Ishikawa (cell line): ENCODE measurements at regions not wholly inside any gene's neighbourhood (a gene's known extent, or its start where the extent isn't known, plus 50 kb on each side); places are given as distances from the start of the nearest gene placed in this dataset.

Source experiments
- CEBPB ChIP-seq: IDR thresholded peaks from 2 replicates; pipeline ENCODE4 v1.6.1; 2012
- CREB1 ChIP-seq: IDR thresholded peaks from 2 replicates; pipeline ENCODE4 v1.6.1; 2012; ENCODE audit warnings: low read depth
- EGR1 ChIP-seq: IDR thresholded peaks from 2 replicates; pipeline ENCODE4 v1.6.1; 2012
- EP300 ChIP-seq: IDR thresholded peaks from 2 replicates; pipeline ENCODE4 v1.6.1; 2012; ENCODE audit warnings: borderline replicate concordance
- FOXM1 ChIP-seq: IDR thresholded peaks from 2 replicates; pipeline ENCODE4 v1.6.1; 2012; ENCODE audit warnings: low read depth, borderline replicate concordance
- NFIC ChIP-seq: IDR thresholded peaks from 2 replicates; pipeline ENCODE4 v1.6.1; 2012
- RAD21 ChIP-seq: IDR thresholded peaks from 2 replicates; pipeline ENCODE4 v1.6.1; 2012; ENCODE audit warnings: low read depth
- TAF1 ChIP-seq: IDR thresholded peaks from 2 replicates; pipeline ENCODE4 v1.6.1; 2012; ENCODE audit warnings: low read depth, mild to moderate bottlenecking
- TCF12 ChIP-seq: IDR thresholded peaks from 2 replicates; pipeline ENCODE4 v1.6.1; 2012; ENCODE audit warnings: low read depth
- TEAD4 ChIP-seq: IDR thresholded peaks from 2 replicates; pipeline ENCODE4 v1.6.1; 2012
- YY1 ChIP-seq: IDR thresholded peaks from 2 replicates; pipeline ENCODE4 v1.6.1; 2012; ENCODE audit warnings: low read depth
- ZBTB7A ChIP-seq: IDR thresholded peaks from 2 replicates; pipeline ENCODE4 v1.6.1; 2012; ENCODE audit warnings: low read depth
- TF ChIP-seq, protein P1 (sequence below): IDR thresholded peaks from 2 replicates; pipeline ENCODE4 v1.6.1; 2012
- TF ChIP-seq, protein P2 (sequence below): IDR thresholded peaks from 2 replicates; pipeline ENCODE4 v1.6.1; 2012; ENCODE audit warnings: low read depth, mild to moderate bottlenecking
- TF ChIP-seq, protein P3 (sequence below): IDR thresholded peaks from 2 replicates; pipeline ENCODE4 v1.6.1; 2012

DNA sequence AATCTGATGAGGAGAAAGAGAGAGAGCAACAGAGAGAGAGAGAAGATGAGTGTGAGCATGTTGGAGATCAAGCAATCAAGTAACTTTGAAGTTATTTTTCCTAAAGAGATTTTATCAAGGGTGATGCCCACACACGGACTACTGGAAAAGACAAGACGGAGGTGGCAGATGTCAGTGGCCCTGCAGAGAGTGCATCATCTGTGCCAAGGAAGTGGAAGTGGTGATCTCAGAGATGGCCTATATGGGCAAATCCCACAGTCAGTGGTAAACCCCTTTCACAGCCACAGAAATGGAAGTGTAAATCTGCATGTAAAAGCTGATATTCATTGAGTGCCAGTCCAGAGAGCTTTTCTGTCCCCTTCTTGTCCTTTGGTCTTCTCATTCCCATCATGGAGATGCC lies 577.2 kb upstream of the AADAT start:
- TF ChIP-seq TCF12 = no peak
- TF ChIP-seq EGR1 = no peak
- TF ChIP-seq, protein P1, sequence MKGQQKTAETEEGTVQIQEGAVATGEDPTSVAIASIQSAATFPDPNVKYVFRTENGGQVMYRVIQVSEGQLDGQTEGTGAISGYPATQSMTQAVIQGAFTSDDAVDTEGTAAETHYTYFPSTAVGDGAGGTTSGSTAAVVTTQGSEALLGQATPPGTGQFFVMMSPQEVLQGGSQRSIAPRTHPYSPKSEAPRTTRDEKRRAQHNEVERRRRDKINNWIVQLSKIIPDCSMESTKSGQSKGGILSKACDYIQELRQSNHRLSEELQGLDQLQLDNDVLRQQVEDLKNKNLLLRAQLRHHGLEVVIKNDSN = no peak

DNA sequence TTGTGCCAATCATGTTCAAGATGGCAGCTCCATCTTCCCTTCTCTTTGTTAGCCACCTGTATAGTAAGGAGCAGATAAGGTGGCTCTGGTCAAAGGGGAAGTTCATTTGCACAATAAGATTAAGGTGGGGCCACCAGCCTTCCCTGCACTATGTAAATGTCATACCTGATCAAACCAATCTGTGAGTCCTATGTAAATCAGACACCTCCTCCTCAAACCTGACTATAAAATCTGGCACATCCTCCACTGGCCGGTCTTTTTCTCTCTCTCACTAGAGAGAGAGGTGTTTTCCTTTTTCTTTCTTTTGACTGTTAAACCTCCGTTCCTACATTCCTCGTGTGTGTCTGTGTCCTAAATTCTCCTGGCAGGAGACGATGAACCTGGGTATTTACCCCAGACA lies 572.5 kb upstream of the AADAT start:
- TF ChIP-seq TAF1 = no peak
- no peak for TF ChIP-seq TCF12
- TF ChIP-seq EGR1 = no peak
- TF ChIP-seq, protein P1 = no peak
- no peak for TF ChIP-seq NFIC
- no peak for TF ChIP-seq FOXM1
- TF ChIP-seq RAD21 = no peak
- TF ChIP-seq CEBPB = no peak
- TF ChIP-seq, protein P2, sequence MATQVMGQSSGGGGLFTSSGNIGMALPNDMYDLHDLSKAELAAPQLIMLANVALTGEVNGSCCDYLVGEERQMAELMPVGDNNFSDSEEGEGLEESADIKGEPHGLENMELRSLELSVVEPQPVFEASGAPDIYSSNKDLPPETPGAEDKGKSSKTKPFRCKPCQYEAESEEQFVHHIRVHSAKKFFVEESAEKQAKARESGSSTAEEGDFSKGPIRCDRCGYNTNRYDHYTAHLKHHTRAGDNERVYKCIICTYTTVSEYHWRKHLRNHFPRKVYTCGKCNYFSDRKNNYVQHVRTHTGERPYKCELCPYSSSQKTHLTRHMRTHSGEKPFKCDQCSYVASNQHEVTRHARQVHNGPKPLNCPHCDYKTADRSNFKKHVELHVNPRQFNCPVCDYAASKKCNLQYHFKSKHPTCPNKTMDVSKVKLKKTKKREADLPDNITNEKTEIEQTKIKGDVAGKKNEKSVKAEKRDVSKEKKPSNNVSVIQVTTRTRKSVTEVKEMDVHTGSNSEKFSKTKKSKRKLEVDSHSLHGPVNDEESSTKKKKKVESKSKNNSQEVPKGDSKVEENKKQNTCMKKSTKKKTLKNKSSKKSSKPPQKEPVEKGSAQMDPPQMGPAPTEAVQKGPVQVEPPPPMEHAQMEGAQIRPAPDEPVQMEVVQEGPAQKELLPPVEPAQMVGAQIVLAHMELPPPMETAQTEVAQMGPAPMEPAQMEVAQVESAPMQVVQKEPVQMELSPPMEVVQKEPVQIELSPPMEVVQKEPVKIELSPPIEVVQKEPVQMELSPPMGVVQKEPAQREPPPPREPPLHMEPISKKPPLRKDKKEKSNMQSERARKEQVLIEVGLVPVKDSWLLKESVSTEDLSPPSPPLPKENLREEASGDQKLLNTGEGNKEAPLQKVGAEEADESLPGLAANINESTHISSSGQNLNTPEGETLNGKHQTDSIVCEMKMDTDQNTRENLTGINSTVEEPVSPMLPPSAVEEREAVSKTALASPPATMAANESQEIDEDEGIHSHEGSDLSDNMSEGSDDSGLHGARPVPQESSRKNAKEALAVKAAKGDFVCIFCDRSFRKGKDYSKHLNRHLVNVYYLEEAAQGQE = no peak
- TF ChIP-seq ZBTB7A = no peak
- TF ChIP-seq CREB1 = no peak
- TF ChIP-seq, protein P3, sequence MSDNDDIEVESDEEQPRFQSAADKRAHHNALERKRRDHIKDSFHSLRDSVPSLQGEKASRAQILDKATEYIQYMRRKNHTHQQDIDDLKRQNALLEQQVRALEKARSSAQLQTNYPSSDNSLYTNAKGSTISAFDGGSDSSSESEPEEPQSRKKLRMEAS = no peak
- no peak for TF ChIP-seq EP300
- no peak for TF ChIP-seq YY1
- no peak for TF ChIP-seq TEAD4

DNA sequence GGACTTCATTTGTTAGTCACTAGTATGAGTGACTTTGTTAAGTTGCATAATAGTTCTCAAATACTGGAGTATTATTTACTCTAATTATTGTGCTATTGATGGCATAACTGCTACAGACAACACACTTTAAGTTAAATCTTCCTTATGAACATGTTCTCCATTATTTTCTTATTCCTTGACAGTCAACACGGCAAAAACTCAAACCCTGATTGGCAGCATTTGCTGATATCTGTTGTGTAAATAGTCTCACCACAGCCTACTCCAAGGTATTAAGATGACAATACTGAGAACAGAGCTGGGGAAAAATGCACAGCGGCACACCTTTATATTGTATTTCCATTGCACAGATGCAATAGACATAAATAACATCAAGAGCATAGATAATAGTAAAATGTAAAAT lies 568.0 kb upstream of the AADAT start:
- TF ChIP-seq FOXM1 = no peak
- no peak for TF ChIP-seq NFIC
- no peak for TF ChIP-seq RAD21
- TF ChIP-seq ZBTB7A = no peak
- TF ChIP-seq EGR1 = no peak
- TF ChIP-seq, protein P3 = no peak
- TF ChIP-seq TCF12 = no peak
- no peak for TF ChIP-seq EP300
- TF ChIP-seq YY1 = no peak
- no peak for TF ChIP-seq CEBPB
- TF ChIP-seq, protein P1 = no peak
- TF ChIP-seq, protein P2 = no peak
- no peak for TF ChIP-seq TEAD4
- no peak for TF ChIP-seq TAF1
- no peak for TF ChIP-seq CREB1

DNA sequence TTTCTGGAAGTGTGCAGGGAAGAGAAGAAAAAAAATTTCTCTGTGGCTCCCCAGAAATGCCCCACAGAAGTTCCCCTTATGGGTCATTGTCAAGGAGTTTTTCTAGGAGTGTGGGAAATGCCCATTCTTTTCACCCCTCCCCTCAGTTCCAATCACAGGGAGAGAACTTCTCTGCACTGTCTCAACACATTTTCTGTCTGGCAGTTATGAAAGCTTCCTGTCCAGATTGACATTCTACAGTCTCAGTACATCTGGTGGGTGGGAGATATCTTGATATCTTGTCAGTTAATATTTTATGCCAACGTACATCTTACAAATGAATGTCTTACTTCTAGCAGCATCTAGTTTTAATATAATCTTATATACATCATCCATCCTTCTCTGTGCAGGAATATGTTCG lies 566.8 kb upstream of the AADAT start:
- no peak for TF ChIP-seq TAF1
- TF ChIP-seq, protein P3 = no peak
- TF ChIP-seq CREB1 = no peak
- TF ChIP-seq, protein P2 = no peak
- TF ChIP-seq, protein P1 = no peak
- TF ChIP-seq TEAD4 = no peak
- no peak for TF ChIP-seq EGR1
- TF ChIP-seq RAD21 = no peak
